HepG2 (cell line): ENCODE measurements at regions not wholly inside any gene's neighbourhood (a gene's known extent, or its start where the extent isn't known, plus 50 kb on each side); places are given as distances from the start of the nearest gene placed in this dataset.

Experiments
- ATAC-seq: fragments of 200-7000 bp; cut with Tn5 transposase; 3 replicates; pipeline ENCODE4 v1.9.1; 2020; ENCODE audit warnings: mild to moderate bottlenecking, moderate library complexity
- BruUV-seq: library from RNA; stranded (reverse); fragments of 400-500 nt; replicated peaks from 2 replicates; lab custom pipeline; 2021; lab: Mats Ljungman, UMichigan
- CTCF ChIA-PET: fragments of 300-600 bp; formaldehyde crosslinking; extraction: SDS; loops from one replicate; lab custom pipeline; 2021; ENCODE audit warnings: low total read pairs, inconsistent platforms, low intra/inter-chr PET ratio; lab: Yijun Ruan, JAX
- POLR2A ChIA-PET: fragments of 350-600 bp; sonication (Branson Sonifier 250); formaldehyde crosslinking; loops from one replicate; lab custom pipeline; 2020; ENCODE audit warnings: antibody characterized with exemption, inconsistent platforms; lab: Yijun Ruan, JAX
- DNase-seq: peaks from one replicate; pipeline ENCODE4 v3.0.0-alpha.2; 2015; ENCODE audit warnings: low spot score
- FAIRE-seq: peaks from 3 replicates; lab custom pipeline; 2011; peaks lifted over from hg19 to GRCh38; lab: Jason Lieb, UNC
- H2AFZ ChIP-seq: one replicate; pipeline ENCODE4 v1.6.1; 2011; ENCODE audit warnings: low read length, inconsistent platforms
- H3K27ac ChIP-seq: fragments of 300-600 bp; 3 replicates; pipeline ENCODE4 v1.8.0; 2011; ENCODE audit warnings: mixed run types, mild to moderate bottlenecking, mixed read lengths, low read length, inconsistent platforms; ENCODE audit not compliant: insufficient read depth; ENCODE audit errors: extremely low read length
- H3K27me3 ChIP-seq, 2 experiments: fragments of 200-600 bp in 1 of 2; 2 replicates in 1 of 2; 3 replicates in 1 of 2; pipeline versions ENCODE4 v1.6.0 to v1.8.0; 2011; ENCODE audit warnings: low read length in 2 of 2, mild to moderate bottlenecking in 2 of 2, moderate library complexity in 2 of 2, inconsistent platforms in 1 of 2; ENCODE audit not compliant: insufficient read depth in 2 of 2, control insufficient read depth in 1 of 2
- H3K36me3 ChIP-seq, 2 experiments: fragments of 200-600 bp in 1 of 2; replicated peaks in 1 of 2; 2 replicates in 1 of 2; 3 replicates in 1 of 2; pipeline versions ENCODE4 v1.5.1 to v1.8.0; 2011; ENCODE audit warnings: low read length in 2 of 2, inconsistent platforms in 1 of 2; ENCODE audit not compliant: insufficient read depth in 2 of 2, control insufficient read depth in 1 of 2
- H3K4me1 ChIP-seq: 2 replicates; pipeline ENCODE4 v1.5.1; 2012; ENCODE audit warnings: low read length, inconsistent platforms; ENCODE audit not compliant: insufficient read depth
- H3K4me2 ChIP-seq: 2 replicates; pipeline ENCODE4 v1.6.0; 2011; ENCODE audit warnings: low read depth, low read length, inconsistent platforms
- H3K4me3 ChIP-seq, 3 experiments: fragments of 200-600 bp in 1 of 3; sonication (generic), shearing (Covaris generic) in 1 of 3; replicated peaks in 1 of 3; 2 replicates each; pipeline ENCODE4 v1.5.1; 2011 to 2016; ENCODE audit warnings: low read length in 3 of 3, inconsistent platforms in 2 of 3, low read depth in 2 of 3, mild to moderate bottlenecking in 2 of 3, control low read depth in 1 of 3, mixed read lengths in 1 of 3; ENCODE audit not compliant: insufficient read depth in 1 of 3
- H3K79me2 ChIP-seq: one replicate; pipeline ENCODE4 v1.6.1; 2011; ENCODE audit warnings: low read length, inconsistent platforms; ENCODE audit not compliant: insufficient read depth
- H3K9ac ChIP-seq: 2 replicates; pipeline ENCODE4 v1.6.0; 2011; ENCODE audit warnings: mild to moderate bottlenecking, low read depth, low read length, inconsistent platforms; ENCODE audit not compliant: insufficient read depth
- H3K9me3 ChIP-seq: 2 replicates; pipeline ENCODE4 v1.5.1; 2012; ENCODE audit warnings: mild to moderate bottlenecking, low read length
- H4K20me1 ChIP-seq: 2 replicates; pipeline ENCODE4 v1.6.0; 2011; ENCODE audit warnings: inconsistent platforms, mild to moderate bottlenecking, low read length, moderate library complexity; ENCODE audit not compliant: insufficient read depth
- AHR ChIP-seq: IDR thresholded peaks from 2 replicates; pipeline ENCODE4 v1.6.1; 2018; ENCODE audit warnings: missing genetic modification reagents, missing compliant biosample characterization
- ARID2 ChIP-seq: sonication (generic); formaldehyde crosslinking; IDR thresholded peaks from 2 replicates; pipeline ENCODE4 v1.8.1; 2022; ENCODE audit warnings: mild to moderate bottlenecking, missing genetic modification reagents, borderline replicate concordance
- HNRNPL ChIP-seq: fragments of 200-400 bp; formaldehyde crosslinking; IDR thresholded peaks from 2 replicates; pipeline ENCODE4 v1.6.1; 2017; ENCODE audit warnings: mild to moderate bottlenecking, low read depth, low read length
- MIER2 ChIP-seq: IDR thresholded peaks from 2 replicates; pipeline ENCODE4 v1.6.1; 2016; ENCODE audit warnings: missing biosample characterization, missing genetic modification reagents
- RBFOX2 ChIP-seq: fragments of 200-400 bp; formaldehyde crosslinking; IDR thresholded peaks from 2 replicates; pipeline ENCODE4 v1.6.1; 2017; ENCODE audit warnings: low read depth, mild to moderate bottlenecking, low read length
- SP1 ChIP-seq, 2 experiments: fragments of 450-650 bp in 1 of 2; sonication (generic) in 1 of 2; formaldehyde crosslinking in 1 of 2; IDR thresholded peaks; 2 replicates each; pipeline versions ENCODE4 v1.4.0 to v1.6.1; 2016 to 2020; ENCODE audit warnings: missing genetic modification reagents in 1 of 2
- ZNF383 ChIP-seq: sonication (generic); formaldehyde crosslinking; IDR thresholded peaks from 2 replicates; pipeline ENCODE4 v1.4.0; 2020; ENCODE audit warnings: missing genetic modification reagents, mild to moderate bottlenecking, borderline replicate concordance
- ZNF607 ChIP-seq: sonication (generic); formaldehyde crosslinking; IDR thresholded peaks from 2 replicates; pipeline ENCODE4 v1.5.1; 2020; ENCODE audit warnings: missing genetic modification reagents, mild to moderate bottlenecking, borderline replicate concordance
- WGBS: methylation state at CpG from one replicate; pipeline ENCODE4 v1.1.6; 2017; ENCODE audit warnings: low lambda C conversion rate; 5-methylcytosine and 5-hydroxymethylcytosine counted together
- in situ Hi-C: cut with HindIII; loops from 2 replicates; pipeline ENCODE4 v1.10.0; 2017; ENCODE audit warnings: low pct_unique_long_range_greater_than_20kb; ENCODE audit not compliant: extremely low pct_ligation_motif_present
- intact Hi-C: fragments of 100-400 bp; cut with micrococcal nuclease; formaldehyde crosslinking; loops from one replicate; pipeline ENCODE4 v1.10.0; 2022; ENCODE audit not compliant: unreplicated experiment

DNA sequence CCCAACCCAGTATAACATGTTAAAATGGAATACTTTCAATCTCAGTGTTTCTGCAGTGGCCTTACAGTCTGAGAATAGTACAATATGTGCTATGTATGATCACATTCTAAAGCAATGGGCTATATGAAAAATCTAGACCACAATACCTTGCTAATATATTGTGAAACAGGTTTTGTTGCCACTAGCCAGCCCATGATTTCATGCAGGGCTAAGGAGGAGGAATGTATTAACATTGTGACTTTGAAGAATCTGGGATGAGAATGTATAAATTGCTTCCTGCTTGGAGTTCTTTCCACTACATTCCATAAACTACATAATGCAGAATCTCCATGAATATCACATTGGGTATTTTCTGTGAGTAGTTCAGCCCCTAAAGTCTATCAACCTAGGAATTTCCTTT is 935.4 kb upstream of the GRIA3 start:
- CTCF ChIA-PET, result no interaction called here
- no peak overlapping the region for H3K27ac ChIP-seq
- no peak for DNase-seq
- H3K4me3 ChIP-seq, result no peak overlapping the region
- H3K4me2 ChIP-seq, result no peak overlapping the region
- ATAC-seq, result no peak
- H3K27me3 ChIP-seq, result no peaks in the 10 kb centered on the region
- POLR2A ChIA-PET, result no interaction called here
- H4K20me1 ChIP-seq, result no peaks in the 10 kb centered on the region
- in situ Hi-C loops, result no loop called here
- no peak overlapping the region for H3K9ac ChIP-seq
- H3K4me1 ChIP-seq, result no peaks in the 10 kb centered on the region
- intact Hi-C loops, result no loop called here
- no peak for TF ChIP-seq ARID2 (CRISPR knock-in tag)
- TF ChIP-seq HNRNPL, result no peak
- no peak for TF ChIP-seq ZNF383 (CRISPR knock-in tag)
- no peak for TF ChIP-seq AHR (CRISPR knock-in tag)
- TF ChIP-seq ZNF607 (CRISPR knock-in tag), result no peak
- no peak for TF ChIP-seq RBFOX2
- no peaks in the 10 kb centered on the region for H3K36me3 ChIP-seq
- no TSS peak for BruUV-seq
- no peak overlapping the region for H2AFZ ChIP-seq
- H3K79me2 ChIP-seq, result no peaks in the 10 kb centered on the region
- FAIRE-seq, result no peak
- peaks cover 13% of the 10 kb centered on the region for H3K9me3 ChIP-seq

DNA sequence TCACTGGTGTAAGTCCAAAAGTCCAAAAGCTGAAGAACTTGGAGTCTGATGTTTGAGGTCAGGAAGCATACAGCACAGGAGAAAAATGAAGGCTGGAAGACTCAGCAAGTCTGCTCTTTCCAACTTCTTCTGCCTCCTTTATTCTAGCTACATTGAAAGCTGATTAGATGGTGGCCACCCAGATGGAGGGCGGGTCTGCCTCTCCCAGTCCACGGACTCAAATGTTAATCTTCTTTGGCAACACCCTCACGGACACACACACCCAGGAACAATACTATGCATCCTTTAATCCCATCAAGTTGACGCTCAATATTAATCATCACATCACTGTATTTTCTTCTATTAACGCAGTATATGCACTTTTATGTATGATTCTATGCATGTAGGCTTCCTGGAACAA is 931.6 kb upstream of the GRIA3 start:
- CTCF ChIA-PET, result no interaction called here
- no TSS peak for BruUV-seq

More for the DNA sequence above, 931.6 kb upstream of the GRIA3 start:
- H3K4me1 ChIP-seq, result no peaks in the 10 kb centered on the region
- no peak overlapping the region for H3K27ac ChIP-seq
- no peaks in the 10 kb centered on the region for H3K36me3 ChIP-seq
- FAIRE-seq (no peak), DNase-seq (no peak), ATAC-seq (no peak)
- H3K9ac ChIP-seq, result no peak overlapping the region
- POLR2A ChIA-PET, result no interaction called here
- H3K4me2 ChIP-seq, result no peak overlapping the region
- intact Hi-C loops, result no loop called here
- H3K79me2 ChIP-seq, result no peaks in the 10 kb centered on the region
- no peak overlapping the region for H2AFZ ChIP-seq
- peaks cover 8% of the 10 kb centered on the region; the same call in 1 of the 2 replicates for H3K9me3 ChIP-seq
- in situ Hi-C loops, result no loop called here
- H3K4me3 ChIP-seq, result no peak overlapping the region
- WGBS, result 7% methylated on average over 5 of the region's 5 CpGs
- TF ChIP-seq SP1 (IDR thresholded peaks at IDR 0.05) (no peak), SP1 (CRISPR knock-in tag; IDR thresholded peaks at IDR 0.05) (no peak), MIER2 (no peak)
- no peaks in the 10 kb centered on the region for H3K27me3 ChIP-seq
- H4K20me1 ChIP-seq, result no peaks in the 10 kb centered on the region
